Bone marrow (tissue), 2 donors: ENCODE measurements at regions not wholly inside any gene's neighbourhood (a gene's known extent, or its start where the extent isn't known, plus 50 kb on each side); places are given as distances from the start of the nearest gene placed in this dataset.

Source experiments
- DNase-seq, 2 donors: peaks; one replicate each; lab custom pipeline; 2025; lab: John Stamatoyannopoulos, UW

GRCh38 chr2:187136646-187137045 is 287.7 kb upstream of the ZSWIM2 start:
- no peak for DNase-seq

- no peak for DNase-seq
These were observed 285.3 kb upstream of the ZSWIM2 start for GRCh38 chr2:187134306-187134705.

GRCh38 chr2:187129868-187130267 is 280.9 kb upstream of the ZSWIM2 start:
- no peak for DNase-seq

- no peak for DNase-seq
These were observed 280.3 kb upstream of the ZSWIM2 start for GRCh38 chr2:187129306-187129705.

- no peak for DNase-seq
These were observed 277.5 kb upstream of the ZSWIM2 start for GRCh38 chr2:187126247-187127005.

- no peak for DNase-seq
These were observed 276.3 kb upstream of the ZSWIM2 start for GRCh38 chr2:187125318-187125717.

- DNase-seq = no peak
These were observed 275.6 kb upstream of the ZSWIM2 start for GRCh38 chr2:187124529-187124928.

- DNase-seq = no peak
These were observed 269.5 kb upstream of the ZSWIM2 start for GRCh38 chr2:187118331-187119099.

- no peak for DNase-seq
These were observed 268.5 kb upstream of the ZSWIM2 start for GRCh38 chr2:187117483-187117882.

- no peak for DNase-seq
These were observed 266.7 kb upstream of the ZSWIM2 start for GRCh38 chr2:187115627-187116026.

GRCh38 chr2:187107001-187107400 is 258.0 kb upstream of the ZSWIM2 start:
- DNase-seq = no peak

- no peak for DNase-seq
These were observed 256.2 kb upstream of the ZSWIM2 start for GRCh38 chr2:187105218-187105617.

GRCh38 chr2:187102381-187102780 is 253.4 kb upstream of the ZSWIM2 start:
- DNase-seq = no peak

GRCh38 chr2:187098154-187098553 is 249.2 kb upstream of the ZSWIM2 start:
- DNase-seq = no peak

- DNase-seq = no peak
These were observed 244.9 kb upstream of the ZSWIM2 start for GRCh38 chr2:187093771-187094412.

- no peak for DNase-seq
These were observed 242.7 kb upstream of the ZSWIM2 start for GRCh38 chr2:187091664-187092063.

- DNase-seq = no peak
These were observed 235.6 kb upstream of the ZSWIM2 start for GRCh38 chr2:187084524-187084923.

- DNase-seq = no peak
These were observed 232.5 kb upstream of the ZSWIM2 start for GRCh38 chr2:187081461-187081860.

GRCh38 chr2:187079901-187080300 is 230.9 kb upstream of the ZSWIM2 start:
- no peak for DNase-seq

- DNase-seq = no peak
These were observed 229.3 kb upstream of the ZSWIM2 start for GRCh38 chr2:187078297-187078696.

- DNase-seq = no peak
These were observed 226.7 kb upstream of the ZSWIM2 start for GRCh38 chr2:187075671-187076070.

GRCh38 chr2:187075199-187075635 is 226.2 kb upstream of the ZSWIM2 start:
- DNase-seq = no peak

- no peak for DNase-seq
These were observed 209.2 kb upstream of the ZSWIM2 start for GRCh38 chr2:187058198-187058597.
